HepG2 (cell line): ENCODE measurements at regions not wholly inside any gene's neighbourhood (a gene's known extent, or its start where the extent isn't known, plus 50 kb on each side); places are given as distances from the start of the nearest gene placed in this dataset.

Experiments used
- ATAC-seq: fragments of 200-7000 bp; cut with Tn5 transposase; 3 replicates; pipeline ENCODE4 v1.9.1; 2020; ENCODE audit warnings: mild to moderate bottlenecking, moderate library complexity
- BruUV-seq: library from RNA; stranded (reverse); fragments of 400-500 nt; replicated peaks from 2 replicates; lab custom pipeline; 2021; lab: Mats Ljungman, UMichigan
- CTCF ChIA-PET: fragments of 300-600 bp; formaldehyde crosslinking; extraction: SDS; loops from one replicate; lab custom pipeline; 2021; ENCODE audit warnings: low total read pairs, inconsistent platforms, low intra/inter-chr PET ratio; lab: Yijun Ruan, JAX
- POLR2A ChIA-PET: fragments of 350-600 bp; sonication (Branson Sonifier 250); formaldehyde crosslinking; loops from one replicate; lab custom pipeline; 2020; ENCODE audit warnings: antibody characterized with exemption, inconsistent platforms; lab: Yijun Ruan, JAX
- DNase-seq: peaks from one replicate; pipeline ENCODE4 v3.0.0-alpha.2; 2015; ENCODE audit warnings: low spot score
- FAIRE-seq: peaks from 3 replicates; lab custom pipeline; 2011; peaks lifted over from hg19 to GRCh38; lab: Jason Lieb, UNC
- H2AFZ ChIP-seq: one replicate; pipeline ENCODE4 v1.6.1; 2011; ENCODE audit warnings: low read length, inconsistent platforms
- H3K27ac ChIP-seq: fragments of 300-600 bp; 3 replicates; pipeline ENCODE4 v1.8.0; 2011; ENCODE audit warnings: mixed run types, mild to moderate bottlenecking, mixed read lengths, low read length, inconsistent platforms; ENCODE audit not compliant: insufficient read depth; ENCODE audit errors: extremely low read length
- H3K27me3 ChIP-seq, 2 experiments: fragments of 200-600 bp in 1 of 2; 2 replicates in 1 of 2; 3 replicates in 1 of 2; pipeline versions ENCODE4 v1.6.0 to v1.8.0; 2011; ENCODE audit warnings: low read length in 2 of 2, mild to moderate bottlenecking in 2 of 2, moderate library complexity in 2 of 2, inconsistent platforms in 1 of 2; ENCODE audit not compliant: insufficient read depth in 2 of 2, control insufficient read depth in 1 of 2
- H3K36me3 ChIP-seq, 2 experiments: fragments of 200-600 bp in 1 of 2; replicated peaks in 1 of 2; 2 replicates in 1 of 2; 3 replicates in 1 of 2; pipeline versions ENCODE4 v1.5.1 to v1.8.0; 2011; ENCODE audit warnings: low read length in 2 of 2, inconsistent platforms in 1 of 2; ENCODE audit not compliant: insufficient read depth in 2 of 2, control insufficient read depth in 1 of 2
- H3K4me1 ChIP-seq: 2 replicates; pipeline ENCODE4 v1.5.1; 2012; ENCODE audit warnings: low read length, inconsistent platforms; ENCODE audit not compliant: insufficient read depth
- H3K4me2 ChIP-seq: 2 replicates; pipeline ENCODE4 v1.6.0; 2011; ENCODE audit warnings: low read depth, low read length, inconsistent platforms
- H3K4me3 ChIP-seq, 3 experiments: fragments of 200-600 bp in 1 of 3; sonication (generic), shearing (Covaris generic) in 1 of 3; replicated peaks in 1 of 3; 2 replicates each; pipeline ENCODE4 v1.5.1; 2011 to 2016; ENCODE audit warnings: low read length in 3 of 3, inconsistent platforms in 2 of 3, low read depth in 2 of 3, mild to moderate bottlenecking in 2 of 3, control low read depth in 1 of 3, mixed read lengths in 1 of 3; ENCODE audit not compliant: insufficient read depth in 1 of 3
- H3K79me2 ChIP-seq: one replicate; pipeline ENCODE4 v1.6.1; 2011; ENCODE audit warnings: low read length, inconsistent platforms; ENCODE audit not compliant: insufficient read depth
- H3K9ac ChIP-seq: 2 replicates; pipeline ENCODE4 v1.6.0; 2011; ENCODE audit warnings: mild to moderate bottlenecking, low read depth, low read length, inconsistent platforms; ENCODE audit not compliant: insufficient read depth
- H3K9me3 ChIP-seq: 2 replicates; pipeline ENCODE4 v1.5.1; 2012; ENCODE audit warnings: mild to moderate bottlenecking, low read length
- H4K20me1 ChIP-seq: 2 replicates; pipeline ENCODE4 v1.6.0; 2011; ENCODE audit warnings: inconsistent platforms, mild to moderate bottlenecking, low read length, moderate library complexity; ENCODE audit not compliant: insufficient read depth
- TBX2 ChIP-seq: sonication (generic); formaldehyde crosslinking; IDR thresholded peaks from 2 replicates; pipeline ENCODE4 v1.5.0; 2020; ENCODE audit warnings: missing genetic modification reagents, mild to moderate bottlenecking, borderline replicate concordance
- TOPORS ChIP-seq: sonication (generic); formaldehyde crosslinking; IDR thresholded peaks from 2 replicates; pipeline ENCODE4 v1.8.0; 2023; ENCODE audit warnings: mild to moderate bottlenecking, missing genetic modification reagents
- ZNF569 ChIP-seq: sonication (generic); formaldehyde crosslinking; IDR thresholded peaks from 2 replicates; pipeline ENCODE4 v1.5.0; 2020; ENCODE audit warnings: mild to moderate bottlenecking, missing genetic modification reagents, moderate library complexity, borderline replicate concordance
- ZNF644 ChIP-seq: IDR thresholded peaks from 2 replicates; pipeline ENCODE4 v1.6.1; 2016; ENCODE audit warnings: low read depth
- WGBS: methylation state at CpG from one replicate; pipeline ENCODE4 v1.1.6; 2017; ENCODE audit warnings: low lambda C conversion rate; 5-methylcytosine and 5-hydroxymethylcytosine counted together
- in situ Hi-C: cut with HindIII; loops from 2 replicates; pipeline ENCODE4 v1.10.0; 2017; ENCODE audit warnings: low pct_unique_long_range_greater_than_20kb; ENCODE audit not compliant: extremely low pct_ligation_motif_present
- intact Hi-C: fragments of 100-400 bp; cut with micrococcal nuclease; formaldehyde crosslinking; loops from one replicate; pipeline ENCODE4 v1.10.0; 2022; ENCODE audit not compliant: unreplicated experiment
- TF ChIP-seq, protein P1 (sequence below): sonication (generic); formaldehyde crosslinking; IDR thresholded peaks from 2 replicates; pipeline ENCODE4 v1.4.0; 2020; ENCODE audit warnings: mild to moderate bottlenecking, missing genetic modification reagents
- TF ChIP-seq, protein P2 (sequence below): sonication (generic); formaldehyde crosslinking; IDR thresholded peaks from 2 replicates; pipeline ENCODE4 v1.4.0; 2020; ENCODE audit warnings: missing genetic modification reagents

DNA sequence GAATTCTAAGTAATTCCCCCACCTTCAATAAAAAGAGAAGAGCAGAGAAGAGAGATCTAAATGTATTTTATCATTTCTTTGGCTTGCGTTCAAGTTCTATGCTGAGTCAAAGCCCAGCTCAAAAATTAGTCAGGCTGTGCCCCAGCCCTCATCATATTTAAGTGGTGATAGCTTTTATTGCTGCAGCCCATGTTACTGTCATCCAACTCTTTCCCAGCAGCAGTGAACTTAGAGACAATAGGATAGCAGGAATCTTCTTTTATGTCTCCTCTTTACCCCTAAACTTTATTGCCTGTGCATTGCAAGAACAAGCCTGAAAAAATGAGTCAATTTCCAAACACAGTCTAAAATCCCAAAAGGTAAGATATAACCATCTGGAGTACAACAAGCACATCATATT lies 1599.3 kb upstream of the PIK3C3 start:
- H3K36me3 ChIP-seq = no peaks in the 10 kb centered on the region
- H3K27ac ChIP-seq = no peak overlapping the region
- CTCF ChIA-PET = no interaction called here
- H3K27me3 ChIP-seq = no peaks in the 10 kb centered on the region; a peak in 1 of 5 replicates
- POLR2A ChIA-PET = no interaction called here
- no peaks in the 10 kb centered on the region for H3K79me2 ChIP-seq
- no peak for FAIRE-seq
- no peaks in the 10 kb centered on the region for H3K4me1 ChIP-seq
- DNase-seq = no peak
- H3K4me3 ChIP-seq = no peak overlapping the region
- intact Hi-C loops (no loop called here), in situ Hi-C loops (no loop called here)
- no TSS peak for BruUV-seq
- no peak overlapping the region for H3K4me2 ChIP-seq
- WGBS = 67% methylated on average over 1 of the region's 1 CpG
- no peaks in the 10 kb centered on the region for H3K9me3 ChIP-seq
- TF ChIP-seq TOPORS (CRISPR knock-in tag) = no peak
- TF ChIP-seq ZNF569 (CRISPR knock-in tag) = no peak
- TF ChIP-seq, protein P1, sequence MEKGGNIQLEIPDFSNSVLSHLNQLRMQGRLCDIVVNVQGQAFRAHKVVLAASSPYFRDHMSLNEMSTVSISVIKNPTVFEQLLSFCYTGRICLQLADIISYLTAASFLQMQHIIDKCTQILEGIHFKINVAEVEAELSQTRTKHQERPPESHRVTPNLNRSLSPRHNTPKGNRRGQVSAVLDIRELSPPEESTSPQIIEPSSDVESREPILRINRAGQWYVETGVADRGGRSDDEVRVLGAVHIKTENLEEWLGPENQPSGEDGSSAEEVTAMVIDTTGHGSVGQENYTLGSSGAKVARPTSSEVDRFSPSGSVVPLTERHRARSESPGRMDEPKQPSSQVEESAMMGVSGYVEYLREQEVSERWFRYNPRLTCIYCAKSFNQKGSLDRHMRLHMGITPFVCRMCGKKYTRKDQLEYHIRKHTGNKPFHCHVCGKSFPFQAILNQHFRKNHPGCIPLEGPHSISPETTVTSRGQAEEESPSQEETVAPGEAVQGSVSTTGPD (CRISPR knock-in tag) = no peak
- TF ChIP-seq, protein P2, sequence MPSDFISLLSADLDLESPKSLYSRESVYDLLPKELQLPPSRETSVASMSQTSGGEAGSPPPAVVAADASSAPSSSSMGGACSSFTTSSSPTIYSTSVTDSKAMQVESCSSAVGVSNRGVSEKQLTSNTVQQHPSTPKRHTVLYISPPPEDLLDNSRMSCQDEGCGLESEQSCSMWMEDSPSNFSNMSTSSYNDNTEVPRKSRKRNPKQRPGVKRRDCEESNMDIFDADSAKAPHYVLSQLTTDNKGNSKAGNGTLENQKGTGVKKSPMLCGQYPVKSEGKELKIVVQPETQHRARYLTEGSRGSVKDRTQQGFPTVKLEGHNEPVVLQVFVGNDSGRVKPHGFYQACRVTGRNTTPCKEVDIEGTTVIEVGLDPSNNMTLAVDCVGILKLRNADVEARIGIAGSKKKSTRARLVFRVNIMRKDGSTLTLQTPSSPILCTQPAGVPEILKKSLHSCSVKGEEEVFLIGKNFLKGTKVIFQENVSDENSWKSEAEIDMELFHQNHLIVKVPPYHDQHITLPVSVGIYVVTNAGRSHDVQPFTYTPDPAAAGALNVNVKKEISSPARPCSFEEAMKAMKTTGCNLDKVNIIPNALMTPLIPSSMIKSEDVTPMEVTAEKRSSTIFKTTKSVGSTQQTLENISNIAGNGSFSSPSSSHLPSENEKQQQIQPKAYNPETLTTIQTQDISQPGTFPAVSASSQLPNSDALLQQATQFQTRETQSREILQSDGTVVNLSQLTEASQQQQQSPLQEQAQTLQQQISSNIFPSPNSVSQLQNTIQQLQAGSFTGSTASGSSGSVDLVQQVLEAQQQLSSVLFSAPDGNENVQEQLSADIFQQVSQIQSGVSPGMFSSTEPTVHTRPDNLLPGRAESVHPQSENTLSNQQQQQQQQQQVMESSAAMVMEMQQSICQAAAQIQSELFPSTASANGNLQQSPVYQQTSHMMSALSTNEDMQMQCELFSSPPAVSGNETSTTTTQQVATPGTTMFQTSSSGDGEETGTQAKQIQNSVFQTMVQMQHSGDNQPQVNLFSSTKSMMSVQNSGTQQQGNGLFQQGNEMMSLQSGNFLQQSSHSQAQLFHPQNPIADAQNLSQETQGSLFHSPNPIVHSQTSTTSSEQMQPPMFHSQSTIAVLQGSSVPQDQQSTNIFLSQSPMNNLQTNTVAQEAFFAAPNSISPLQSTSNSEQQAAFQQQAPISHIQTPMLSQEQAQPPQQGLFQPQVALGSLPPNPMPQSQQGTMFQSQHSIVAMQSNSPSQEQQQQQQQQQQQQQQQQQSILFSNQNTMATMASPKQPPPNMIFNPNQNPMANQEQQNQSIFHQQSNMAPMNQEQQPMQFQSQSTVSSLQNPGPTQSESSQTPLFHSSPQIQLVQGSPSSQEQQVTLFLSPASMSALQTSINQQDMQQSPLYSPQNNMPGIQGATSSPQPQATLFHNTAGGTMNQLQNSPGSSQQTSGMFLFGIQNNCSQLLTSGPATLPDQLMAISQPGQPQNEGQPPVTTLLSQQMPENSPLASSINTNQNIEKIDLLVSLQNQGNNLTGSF (CRISPR knock-in tag) = no peak
- no peak for TF ChIP-seq TBX2 (CRISPR knock-in tag)
- no peak for TF ChIP-seq ZNF644 (CRISPR knock-in tag)
- no peak overlapping the region for H2AFZ ChIP-seq
- no peaks in the 10 kb centered on the region for H4K20me1 ChIP-seq
- ATAC-seq = no peak
- H3K9ac ChIP-seq = no peak overlapping the region
